ENCODE measurements at regions not wholly inside any gene's neighbourhood (a gene's known extent, or its start where the extent isn't known, plus 50 kb on each side); places are given as distances from the start of the nearest gene placed in this dataset.

DNA sequence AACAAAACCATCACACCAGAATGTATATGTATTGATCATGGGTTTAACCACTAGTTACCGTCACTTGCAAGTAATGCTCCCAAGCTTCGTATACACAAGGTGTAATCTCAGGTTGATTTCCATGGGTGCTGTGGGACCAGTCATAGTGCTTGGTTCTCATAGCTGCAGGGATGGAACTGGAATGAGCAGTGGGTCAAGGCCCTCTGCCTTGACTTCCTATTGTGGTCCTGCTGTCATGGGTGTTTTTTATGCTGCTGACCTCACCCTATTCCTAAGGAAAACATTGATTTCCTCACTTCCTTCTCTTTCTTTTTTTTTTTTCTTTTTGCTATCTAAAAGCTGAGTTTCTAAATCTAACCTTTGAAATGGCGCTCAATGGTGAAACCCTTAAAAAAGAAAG is 325.6 kb upstream of the RASGRP1 start:
- TF ChIP-seq, protein P1, sequence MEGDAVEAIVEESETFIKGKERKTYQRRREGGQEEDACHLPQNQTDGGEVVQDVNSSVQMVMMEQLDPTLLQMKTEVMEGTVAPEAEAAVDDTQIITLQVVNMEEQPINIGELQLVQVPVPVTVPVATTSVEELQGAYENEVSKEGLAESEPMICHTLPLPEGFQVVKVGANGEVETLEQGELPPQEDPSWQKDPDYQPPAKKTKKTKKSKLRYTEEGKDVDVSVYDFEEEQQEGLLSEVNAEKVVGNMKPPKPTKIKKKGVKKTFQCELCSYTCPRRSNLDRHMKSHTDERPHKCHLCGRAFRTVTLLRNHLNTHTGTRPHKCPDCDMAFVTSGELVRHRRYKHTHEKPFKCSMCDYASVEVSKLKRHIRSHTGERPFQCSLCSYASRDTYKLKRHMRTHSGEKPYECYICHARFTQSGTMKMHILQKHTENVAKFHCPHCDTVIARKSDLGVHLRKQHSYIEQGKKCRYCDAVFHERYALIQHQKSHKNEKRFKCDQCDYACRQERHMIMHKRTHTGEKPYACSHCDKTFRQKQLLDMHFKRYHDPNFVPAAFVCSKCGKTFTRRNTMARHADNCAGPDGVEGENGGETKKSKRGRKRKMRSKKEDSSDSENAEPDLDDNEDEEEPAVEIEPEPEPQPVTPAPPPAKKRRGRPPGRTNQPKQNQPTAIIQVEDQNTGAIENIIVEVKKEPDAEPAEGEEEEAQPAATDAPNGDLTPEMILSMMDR (IDR thresholded peaks at IDR 0.05): no peak

DNA sequence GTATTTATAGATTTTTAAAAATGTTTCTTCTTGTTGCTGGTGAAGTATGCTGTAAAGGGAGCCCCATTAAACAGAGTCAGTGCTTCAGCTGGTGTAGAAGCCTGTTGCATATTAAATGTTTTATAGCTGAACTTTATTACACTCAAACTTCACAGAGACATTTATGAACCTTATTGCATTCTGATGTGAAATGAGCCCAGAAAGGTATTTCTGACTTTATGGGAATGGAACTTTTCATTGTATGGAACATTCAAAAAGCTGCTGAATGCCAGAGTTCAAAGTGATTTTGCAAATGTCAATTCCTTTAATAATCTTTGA is 329.3 kb upstream of the RASGRP1 start:
- TF ChIP-seq, protein P1 (IDR thresholded peaks at IDR 0.05): no peak

DNA sequence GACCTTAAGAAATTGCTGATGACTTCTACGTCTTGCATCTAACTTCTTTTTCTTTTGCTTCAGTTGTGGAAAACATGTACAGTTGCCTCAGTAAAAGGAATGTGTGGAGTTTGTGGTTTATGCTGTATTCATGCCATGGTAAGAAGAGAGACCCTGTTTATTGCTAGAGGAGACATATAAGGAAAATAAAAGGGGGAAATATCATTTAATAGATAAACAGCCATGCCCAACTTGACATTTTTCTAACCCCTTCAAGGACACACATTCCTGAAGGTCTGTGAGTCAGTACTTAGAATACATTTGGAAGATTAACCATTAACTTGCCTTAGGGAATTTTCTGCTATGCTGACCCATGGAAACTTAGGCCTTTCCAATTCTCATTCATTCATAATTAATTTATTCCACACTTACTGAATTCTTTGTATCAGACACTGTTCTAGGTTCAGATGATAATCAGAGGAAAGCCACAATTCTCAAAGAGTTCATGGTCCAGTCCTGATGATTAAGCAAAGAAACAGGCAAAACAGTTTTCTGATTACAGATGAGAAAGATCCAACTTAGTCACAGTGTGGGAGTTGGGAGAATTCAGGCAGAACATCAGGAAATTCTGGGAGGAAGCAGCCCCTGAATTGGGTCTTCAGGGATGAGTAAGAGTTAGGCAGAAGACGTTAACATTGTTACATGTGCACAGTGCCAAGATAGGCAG is 329.8 kb upstream of the RASGRP1 start:
- TF ChIP-seq, protein P1 (IDR thresholded peaks at IDR 0.05): no peak

DNA sequence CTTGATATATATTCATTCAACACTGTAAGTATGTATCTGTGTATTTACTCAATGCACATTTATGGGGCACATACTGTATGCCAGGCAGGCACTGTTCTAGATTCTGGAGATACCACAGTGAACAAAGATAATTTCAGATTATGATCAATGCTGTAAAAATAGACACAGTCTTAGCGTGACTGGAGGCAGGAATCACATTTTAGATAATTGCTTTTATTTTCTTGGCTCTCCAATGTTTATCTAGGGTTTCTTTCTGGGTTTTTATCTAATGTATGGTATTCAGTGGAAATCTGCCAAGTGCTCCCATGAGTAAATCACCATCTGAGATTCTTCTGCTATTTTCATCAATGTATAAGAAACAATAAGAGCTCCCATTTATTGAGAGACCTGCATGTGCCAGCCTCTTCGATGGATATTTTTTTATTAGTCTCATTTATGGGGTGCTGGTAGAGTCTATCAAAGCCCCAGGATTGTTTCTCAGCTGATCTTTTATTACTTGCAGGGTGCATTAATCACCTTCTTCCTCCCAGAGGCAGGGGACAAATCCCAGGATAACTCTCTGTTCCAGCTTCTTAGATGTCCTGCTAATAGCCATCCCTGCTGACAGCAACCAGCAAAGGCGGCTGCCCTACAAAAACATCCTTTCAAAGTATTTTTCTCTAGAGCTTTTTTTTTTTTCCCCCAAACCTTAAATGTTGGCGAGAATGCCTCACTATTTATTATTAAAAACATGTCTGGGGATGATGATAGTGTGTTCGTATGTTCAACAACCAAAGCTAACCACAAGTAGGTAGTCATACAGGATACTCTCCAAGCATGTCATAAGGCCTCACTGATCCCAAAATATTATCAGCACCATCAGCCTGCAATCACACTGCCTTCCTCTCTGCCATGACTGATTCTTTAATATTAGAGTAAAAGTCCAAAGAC is 331.0 kb upstream of the RASGRP1 start:
- TF ChIP-seq, protein P1 (IDR thresholded peaks at IDR 0.05): no peak

DNA sequence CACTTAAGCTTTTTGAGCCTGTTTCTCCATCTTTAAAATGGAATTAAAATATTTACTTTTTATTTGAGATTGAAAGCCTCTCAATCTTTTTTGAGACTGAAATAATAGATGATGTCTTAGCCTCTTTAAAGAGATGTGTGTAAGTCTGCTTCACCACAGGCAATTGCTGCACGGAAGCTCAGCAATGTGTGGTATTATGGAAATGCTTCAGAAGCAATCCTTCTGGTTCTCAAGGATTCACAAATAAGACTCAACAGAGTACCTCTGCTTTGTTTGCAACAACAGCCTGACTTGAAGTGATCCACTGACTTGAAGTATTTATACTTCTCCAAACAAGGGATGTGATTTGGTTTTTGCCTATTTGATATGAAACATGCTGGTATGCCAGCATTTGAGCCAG is 332.0 kb upstream of the RASGRP1 start:
- TF ChIP-seq, protein P1 (IDR thresholded peaks at IDR 0.05): no peak

DNA sequence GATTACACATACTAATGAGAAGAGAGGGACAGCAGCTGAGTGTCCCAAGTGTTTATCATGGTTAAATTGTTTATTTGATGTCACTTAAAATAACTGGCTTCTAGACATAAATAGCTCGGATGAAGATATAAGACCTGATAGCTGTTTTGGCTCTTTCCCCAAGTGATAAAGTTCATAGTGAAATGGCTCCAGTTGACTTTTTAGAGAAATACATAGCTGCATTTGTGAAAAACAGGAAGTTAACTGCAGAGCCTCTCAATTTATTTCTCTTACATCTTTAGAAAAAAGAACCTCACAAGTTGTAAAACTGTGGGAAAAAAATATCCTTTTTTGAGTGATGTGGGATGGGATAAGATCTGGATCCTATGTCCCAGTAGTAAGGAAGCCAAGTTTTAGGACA is 332.9 kb upstream of the RASGRP1 start:
- TF ChIP-seq, protein P1 (IDR thresholded peaks at IDR 0.05): no peak

DNA sequence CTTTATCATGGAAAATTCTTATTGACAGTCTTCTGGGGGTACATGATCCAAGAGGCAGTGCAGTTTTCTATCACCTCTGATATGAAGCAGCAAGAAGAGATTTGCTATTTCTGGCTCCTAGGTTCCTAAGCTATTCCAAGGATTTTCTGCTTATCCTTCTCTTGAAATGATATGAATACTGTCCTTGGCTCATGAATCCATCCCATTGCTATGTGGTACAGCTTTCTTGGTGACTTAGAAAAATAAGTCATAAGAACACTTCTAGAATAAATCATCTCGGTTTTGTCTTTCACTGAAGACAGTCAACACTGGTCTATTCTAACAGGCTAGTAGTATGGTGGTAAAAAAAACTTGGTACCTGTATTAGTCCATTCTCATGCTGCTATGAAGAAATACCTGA is 333.6 kb upstream of the RASGRP1 start:
- TF ChIP-seq, protein P1 (IDR thresholded peaks at IDR 0.05): no peak

All from LNCAP (cell line).